Caco-2 (cell line): ENCODE measurements at regions not wholly inside any gene's neighbourhood (a gene's known extent, or its start where the extent isn't known, plus 50 kb on each side); places are given as distances from the start of the nearest gene placed in this dataset.
"Not testable (repeated sequence)": the region's sequence is repeated elsewhere in the genome, so short reads cannot be mapped to it uniquely, and the experiment has no call there.

Source experiments
- BruUV-seq: library from RNA; stranded (reverse); fragments of 400-500 nt; replicated peaks from 2 replicates; lab custom pipeline; 2021; lab: Mats Ljungman, UMichigan
- CTCF ChIA-PET: fragments of 300-600 bp; sonication (Branson Sonifier 250); formaldehyde crosslinking; loops from one replicate; lab custom pipeline; 2022; ENCODE audit warnings: antibody characterized with exemption; lab: Charles Lee
- POLR2A ChIA-PET: fragments of 300-600 bp; sonication (Branson Sonifier 250); formaldehyde crosslinking; loops from one replicate; lab custom pipeline; 2022; ENCODE audit warnings: antibody characterized with exemption; lab: Charles Lee
- DNase-seq, 2 experiments: peaks; one replicate each; pipeline versions ENCODE4 v3.0.0 to v3.0.0-alpha.2; 2020 to 2022
- H3K27me3 ChIP-seq: replicated peaks from 2 replicates; pipeline ENCODE4 v1.6.0; 2011; ENCODE audit warnings: low read length; ENCODE audit not compliant: control insufficient read depth, insufficient read depth
- H3K36me3 ChIP-seq: 2 replicates; pipeline ENCODE4 v1.5.1; 2011; ENCODE audit warnings: low read length; ENCODE audit not compliant: control insufficient read depth, insufficient read depth
- H3K4me1 ChIP-seq: fragments of 250-450 bp; sonication (Bioruptor Pico); 2 replicates; pipeline ENCODE4 v1.5.1; 2020; ENCODE audit warnings: mild to moderate bottlenecking
- H3K4me3 ChIP-seq: 2 replicates; pipeline ENCODE4 v1.5.1; 2011; ENCODE audit warnings: low read depth, mild to moderate bottlenecking, control low read depth, low read length
- H3K9me3 ChIP-seq: fragments of 250-450 bp; sonication (Bioruptor Pico); 2 replicates; pipeline ENCODE4 v1.5.1; 2020; ENCODE audit warnings: mild to moderate bottlenecking, moderate library complexity
- H3K27ac Mint-ChIP-seq: one replicate; pipeline ENCODE4 v1.8.0; 2022; ENCODE audit warnings: mixed read lengths; ENCODE audit not compliant: unreplicated experiment
- H3K27me3 Mint-ChIP-seq: one replicate; pipeline ENCODE4 v1.8.0; 2022; ENCODE audit warnings: mixed read lengths; ENCODE audit not compliant: insufficient read depth, unreplicated experiment
- H3K36me3 Mint-ChIP-seq: one replicate; pipeline ENCODE4 v1.8.0; 2022; ENCODE audit warnings: mild to moderate bottlenecking, mixed read lengths; ENCODE audit not compliant: insufficient read depth, unreplicated experiment
- H3K4me1 Mint-ChIP-seq: one replicate; pipeline ENCODE4 v1.8.0; 2022; ENCODE audit warnings: low read depth, mixed read lengths; ENCODE audit not compliant: unreplicated experiment
- H3K4me3 Mint-ChIP-seq: one replicate; pipeline ENCODE4 v1.8.0; 2022; ENCODE audit warnings: mild to moderate bottlenecking, moderate library complexity, mixed read lengths; ENCODE audit not compliant: unreplicated experiment
- H3K9me3 Mint-ChIP-seq: one replicate; pipeline ENCODE4 v1.8.0; 2022; ENCODE audit warnings: mixed read lengths; ENCODE audit not compliant: unreplicated experiment
- CTCF ChIP-seq, 2 experiments: fragments of 200-600 bp in 1 of 2; IDR thresholded peaks; 1 replicate in 1 of 2; 2 replicates in 1 of 2; pipeline versions ENCODE4 v1.5.1 to v1.8.0; 2011 to 2022; ENCODE audit warnings: antibody characterized with exemption in 1 of 2, control low read depth in 1 of 2, inconsistent platforms in 1 of 2, low read depth in 1 of 2, low read length in 1 of 2, mild to moderate bottlenecking in 1 of 2, moderate library complexity in 1 of 2; ENCODE audit not compliant: insufficient read depth in 1 of 2, severe bottlenecking in 1 of 2, unreplicated experiment in 1 of 2
- intact Hi-C: fragments of 100-400 bp; cut with micrococcal nuclease; formaldehyde crosslinking; loops from one replicate; pipeline ENCODE4 v1.10.0; 2022; ENCODE audit not compliant: unreplicated experiment

- H3K36me3 ChIP-seq, H3K27me3 Mint-ChIP-seq, DNase-seq, H3K9me3 Mint-ChIP-seq, intact Hi-C loops, H3K9me3 ChIP-seq, H3K27ac Mint-ChIP-seq, H3K27me3 ChIP-seq, POLR2A ChIA-PET, H3K4me3 Mint-ChIP-seq, BruUV-seq, H3K4me3 ChIP-seq: not testable (repeated sequence)
- peaks cover 66% of the 10 kb centered on the region for H3K4me1 ChIP-seq
- Mint-ChIP-seq H3K4me1 (peaks cover 56% of the 10 kb centered on the region), H3K36me3 (peaks cover 14% of the 10 kb centered on the region)
- CTCF ChIA-PET = interaction anchor here (0.6 kb wide), 2 partner anchors 25 to 77 kb away, joined by 3 read pairs; no protein-coding TSS in a partner anchor
Observed at GRCh38 chr2:42972933-42973516, 180.6 kb upstream of the HAAO start.

GRCh38 chr2:42971947-42972736 lies 179.8 kb upstream of the HAAO start:
- Mint-ChIP-seq H3K4me1 (peaks cover 47% of the 10 kb centered on the region), H3K4me3 (no peak overlapping the region), H3K27ac (peak overlapping the region; percentile 53), H3K36me3 (peaks cover 14% of the 10 kb centered on the region), H3K27me3 (no peaks in the 10 kb centered on the region), H3K9me3 (no peaks in the 10 kb centered on the region)
- H3K4me1 ChIP-seq = peaks cover 57% of the 10 kb centered on the region
- H3K36me3 ChIP-seq = no peaks in the 10 kb centered on the region; the same call in 1 of the 2 replicates
- ChIA-PET CTCF (interaction anchor here (1.2 kb wide), 1 partner anchor 52 kb away, joined by 3 read pairs; no protein-coding TSS in a partner anchor), POLR2A (no interaction called here)
- TF ChIP-seq CTCF (IDR thresholded peaks at IDR 0.05; ENCODE audit: insufficient read depth in 1 of 2, low read depth in 1 of 2, low read length in 1 of 2, severe bottlenecking in 1 of 2, unreplicated experiment in 1 of 2) = no peak
- intact Hi-C loops = no loop called here
- H3K27me3 ChIP-seq = no peaks in the 10 kb centered on the region
- BruUV-seq = no TSS peak
- no peak for DNase-seq
- no peaks in the 10 kb centered on the region for H3K9me3 ChIP-seq
- H3K4me3 ChIP-seq = no peak overlapping the region

- no peak overlapping the region for H3K4me3 Mint-ChIP-seq
- no peaks in the 10 kb centered on the region for H3K9me3 ChIP-seq
- CTCF ChIA-PET = interaction anchor here (0.7 to 1.2 kb wide), 2 partner anchors 34 to 53 kb away, joined by 3 read pairs; no protein-coding TSS in a partner anchor
- no TSS peak for BruUV-seq
- no peak overlapping the region for H3K4me3 ChIP-seq
- no peak for DNase-seq
- H3K36me3 ChIP-seq = no peaks in the 10 kb centered on the region; the same call in 1 of the 2 replicates
- peaks cover 40% of the 10 kb centered on the region for H3K4me1 Mint-ChIP-seq
- H3K9me3 Mint-ChIP-seq = no peaks in the 10 kb centered on the region
- POLR2A ChIA-PET = no interaction called here
- peak overlapping the region; percentile 80 for H3K27ac Mint-ChIP-seq
- peaks cover 49% of the 10 kb centered on the region for H3K4me1 ChIP-seq
- intact Hi-C loops = no loop called here
- H3K27me3 ChIP-seq = no peaks in the 10 kb centered on the region
- no peak for TF ChIP-seq CTCF (IDR thresholded peaks at IDR 0.05; ENCODE audit: insufficient read depth in 1 of 2, low read depth in 1 of 2, low read length in 1 of 2, severe bottlenecking in 1 of 2, unreplicated experiment in 1 of 2)
- H3K27me3 Mint-ChIP-seq = no peaks in the 10 kb centered on the region
- H3K36me3 Mint-ChIP-seq = peaks cover 14% of the 10 kb centered on the region
Observed at GRCh38 chr2:42971381-42971780, 179.0 kb upstream of the HAAO start.
